HuH-7 (cell line): ENCODE measurements at regions not wholly inside any gene's neighbourhood (a gene's known extent, or its start where the extent isn't known, plus 50 kb on each side); places are given as distances from the start of the nearest gene placed in this dataset.

Experiments used
- DNase-seq: peaks from one replicate; pipeline ENCODE4 v3.0.0; 2011; ENCODE audit warnings: low spot score

DNA sequence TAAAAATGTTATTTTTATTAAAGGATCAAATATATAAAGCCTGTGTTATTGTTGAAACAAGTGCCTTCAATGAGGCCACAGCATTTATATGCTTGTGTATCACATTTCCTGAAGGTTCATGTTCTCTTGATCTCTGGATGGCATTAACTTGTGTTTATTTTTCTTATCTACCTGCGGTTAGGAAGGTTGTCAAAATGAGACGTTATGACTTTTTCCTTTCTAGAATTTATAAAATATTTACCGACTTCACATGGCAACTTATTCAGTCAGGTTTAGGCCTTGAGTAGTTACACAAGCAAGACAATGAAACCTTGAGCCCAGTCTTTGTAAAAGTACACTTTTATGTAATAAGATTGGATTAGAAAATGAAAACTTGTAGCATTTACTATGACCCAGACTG lies 196.4 kb upstream of the ACVR2A start:
- no peak for DNase-seq

DNA sequence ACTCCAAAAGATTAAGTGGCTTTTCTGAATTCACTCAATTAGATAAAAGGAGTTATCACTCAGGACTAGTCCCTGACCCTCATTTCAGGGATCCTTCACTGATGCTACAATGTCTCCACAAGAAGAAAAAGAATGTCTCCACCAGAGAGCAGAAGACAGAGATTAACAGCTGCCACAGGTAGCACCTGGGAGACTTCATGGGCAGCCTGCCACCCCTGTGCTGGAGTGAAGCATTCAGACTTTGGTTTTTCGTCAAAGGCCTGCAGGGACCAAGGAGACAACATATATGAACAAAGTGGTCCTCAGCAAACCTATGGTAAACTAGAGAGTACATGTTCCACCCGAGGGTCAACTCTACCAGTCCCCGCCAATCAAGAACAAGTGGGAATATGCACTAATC lies 197.0 kb upstream of the ACVR2A start:
- DNase-seq = no peak

DNA sequence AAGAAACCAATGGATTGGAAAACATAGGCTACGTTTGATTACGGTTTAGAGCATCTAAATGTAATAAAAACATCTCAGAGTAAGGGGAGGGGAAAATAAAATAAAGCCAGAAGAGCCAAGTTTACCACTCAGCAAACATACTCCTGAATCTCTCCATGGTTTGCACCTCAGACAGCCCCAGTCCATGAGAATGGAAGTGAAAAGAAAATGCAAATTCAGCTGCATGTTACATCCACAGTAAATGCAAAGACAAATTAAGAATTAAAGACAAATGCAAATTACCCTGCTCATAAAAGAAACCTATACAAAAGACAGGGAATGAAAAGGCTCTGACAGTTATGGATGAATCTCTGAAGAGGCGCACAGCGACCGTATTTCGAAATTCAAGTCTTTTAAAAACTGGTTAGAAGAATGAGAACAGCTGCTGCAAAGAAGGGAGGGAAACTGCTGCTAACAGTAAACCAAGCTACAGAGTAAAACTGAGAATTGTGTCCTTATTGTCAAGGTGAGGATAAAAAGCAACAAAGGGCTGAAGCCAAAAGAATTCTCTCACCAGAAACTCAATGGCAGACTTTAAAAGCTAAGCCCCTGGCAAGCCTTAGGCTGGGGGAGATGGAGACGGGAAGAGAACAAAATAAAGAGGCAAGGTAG lies 197.9 kb upstream of the ACVR2A start:
- no peak for DNase-seq

DNA sequence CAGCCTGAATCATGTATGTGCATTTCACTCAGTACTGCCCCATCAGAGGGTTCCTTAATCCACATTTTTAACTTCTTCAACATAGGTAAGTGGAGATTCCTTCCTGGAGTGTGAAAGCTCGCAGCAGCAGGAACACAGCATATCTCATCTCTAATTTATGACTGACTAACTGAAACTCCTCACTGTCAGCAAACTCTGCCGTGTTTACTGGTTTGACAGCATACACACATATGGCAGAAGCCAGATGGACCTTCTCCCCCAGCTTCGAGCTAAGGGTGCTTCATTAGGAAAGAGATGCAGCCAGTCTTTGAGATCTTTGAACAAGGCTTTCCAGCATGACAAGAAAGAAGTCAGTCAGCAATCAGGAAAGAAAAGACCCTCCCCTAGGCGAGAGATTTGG lies 200.3 kb upstream of the ACVR2A start:
- no peak for DNase-seq

DNA sequence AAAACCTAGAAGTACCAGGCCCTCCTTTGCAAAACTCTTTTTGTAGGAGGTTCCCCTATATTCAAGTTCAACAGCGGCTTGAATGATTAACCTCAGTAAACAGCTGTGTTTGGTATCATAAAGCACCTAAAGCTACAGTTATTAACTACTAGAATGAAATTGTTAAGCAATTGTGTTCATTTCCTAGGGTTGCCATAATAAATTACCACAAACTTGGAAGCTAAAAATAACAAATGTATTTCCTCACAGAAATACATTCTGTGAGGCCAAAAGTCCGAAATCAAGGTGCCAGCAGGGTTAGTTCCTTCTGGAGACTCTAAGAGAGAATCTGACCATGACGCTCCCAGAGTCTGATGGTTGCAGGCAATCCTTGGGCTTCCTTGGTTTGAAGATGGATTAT lies 202.1 kb upstream of the ACVR2A start:
- no peak for DNase-seq

DNA sequence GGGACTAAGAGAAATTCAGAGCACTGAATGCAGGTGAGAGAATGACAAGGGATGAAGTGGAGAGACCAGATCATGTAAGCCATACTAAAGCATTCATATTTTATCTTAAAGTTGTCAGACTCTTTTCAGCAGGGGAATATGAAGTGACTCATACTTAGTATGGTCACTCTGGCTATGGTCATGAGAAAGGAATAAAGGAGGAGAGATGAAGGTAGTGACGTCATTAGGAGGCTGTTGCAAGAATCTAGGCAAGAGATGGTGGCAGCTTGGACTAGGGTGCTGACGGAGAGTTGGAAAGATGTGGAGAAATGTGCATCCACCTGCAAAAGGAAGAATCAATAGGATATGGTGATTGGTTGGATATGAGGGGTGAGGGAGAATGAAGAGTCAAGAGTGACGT lies 203.2 kb upstream of the ACVR2A start:
- no peak for DNase-seq

DNA sequence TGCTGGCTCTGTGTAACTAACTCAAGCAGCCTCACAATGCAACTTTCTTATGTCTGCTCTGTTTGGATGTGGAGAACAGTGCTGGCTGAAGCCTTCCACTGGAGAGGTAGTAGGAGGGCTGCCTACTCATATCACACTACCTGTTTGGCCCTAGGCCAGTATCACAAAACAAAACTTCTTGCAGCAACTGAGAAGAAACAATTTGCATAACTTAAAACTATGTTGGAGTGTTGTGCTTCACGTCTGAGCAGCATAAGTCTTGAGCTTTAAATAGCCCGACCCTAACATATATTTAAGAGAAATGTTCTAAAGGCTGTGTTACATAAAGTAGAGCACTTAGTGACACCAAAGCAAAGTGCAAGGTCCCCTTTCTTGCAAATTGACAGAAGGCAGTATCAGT lies 204.9 kb upstream of the ACVR2A start:
- no peak for DNase-seq

DNA sequence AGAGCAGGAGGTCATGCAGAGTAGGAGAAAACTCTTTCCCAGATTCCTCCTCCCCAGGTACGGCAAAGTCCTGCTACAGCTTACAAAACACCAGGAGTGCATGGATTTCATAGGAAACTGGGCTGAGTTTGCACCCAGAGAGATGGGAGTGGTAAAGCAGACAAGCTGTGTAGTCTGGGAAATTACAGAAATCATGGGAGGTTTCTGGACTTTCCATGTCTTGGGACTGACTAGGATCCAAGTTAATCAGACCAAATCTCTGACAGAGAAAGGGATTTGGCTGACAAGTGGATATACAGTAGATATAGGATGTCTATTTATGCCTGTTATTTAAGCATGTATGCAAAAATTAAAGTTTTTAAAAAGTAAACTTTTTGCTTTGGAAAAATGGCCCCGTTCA lies 205.4 kb upstream of the ACVR2A start:
- DNase-seq = no peak

DNA sequence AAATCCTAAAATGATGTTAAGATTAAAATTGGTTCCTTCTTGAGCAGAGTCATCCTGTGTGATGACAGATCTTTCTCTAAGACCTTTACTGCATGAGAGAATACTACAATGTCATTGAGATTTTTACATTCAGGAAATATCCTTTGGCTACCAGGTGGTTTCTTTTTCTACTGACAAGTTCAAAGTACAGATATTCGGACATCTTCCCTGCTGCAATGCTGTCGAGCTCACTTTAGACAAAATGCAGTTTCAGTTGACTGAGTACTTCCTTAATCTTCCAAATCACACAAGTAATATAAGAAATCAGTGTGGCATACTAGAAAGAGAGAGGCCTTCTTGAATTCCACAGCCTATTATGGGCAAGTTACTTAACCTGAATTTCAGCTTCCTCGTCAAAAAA lies 207.9 kb upstream of the ACVR2A start:
- no peak for DNase-seq

DNA sequence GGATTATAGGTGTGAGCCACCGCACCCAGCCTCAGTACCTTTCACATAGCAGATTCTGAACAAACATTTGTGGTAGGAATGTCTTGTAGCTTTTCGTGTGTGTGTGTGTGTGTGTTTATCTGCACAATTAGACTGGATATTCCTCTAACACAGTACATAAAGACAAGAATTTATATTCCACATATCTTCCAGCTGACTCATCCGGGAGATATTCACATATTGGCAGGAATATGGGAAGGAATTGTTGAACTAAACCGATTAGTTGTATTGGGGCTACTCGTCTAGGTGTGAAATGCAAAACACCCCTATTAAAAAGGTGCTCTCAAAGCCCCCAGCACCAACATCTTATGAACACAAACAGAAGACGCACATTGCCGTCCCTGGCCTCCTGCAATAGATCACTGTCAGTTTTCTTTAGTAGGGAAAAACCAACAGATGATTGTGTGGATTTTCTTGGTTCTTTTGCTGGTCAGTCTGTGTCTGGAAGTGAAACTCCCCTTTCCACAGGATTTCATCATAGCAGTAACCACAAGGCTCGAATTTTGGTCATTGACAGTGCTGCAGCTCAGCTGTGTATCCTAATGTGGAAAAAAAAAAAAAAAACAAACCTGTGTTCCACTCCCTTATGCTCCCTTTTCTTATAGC lies 208.5 kb upstream of the ACVR2A start:
- no peak for DNase-seq

DNA sequence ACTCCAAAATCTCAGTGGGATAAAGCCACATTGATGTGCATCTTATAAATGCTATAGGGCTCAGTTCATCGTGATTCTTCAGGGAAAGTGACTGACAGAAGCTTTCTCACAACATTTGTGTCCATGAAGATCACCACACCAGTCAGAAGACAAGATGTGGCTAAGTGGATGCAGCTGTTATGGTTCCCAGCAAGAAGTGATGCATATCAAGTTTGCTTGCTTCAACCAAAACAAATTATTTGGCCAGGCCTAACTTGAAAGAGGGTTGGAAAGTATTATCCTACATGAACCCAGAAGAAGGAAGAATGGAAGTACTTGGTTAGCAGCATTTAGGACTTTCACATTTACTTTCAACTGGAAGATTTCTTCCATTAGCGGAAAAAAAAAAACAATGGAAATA lies 210.0 kb upstream of the ACVR2A start:
- no peak for DNase-seq

DNA sequence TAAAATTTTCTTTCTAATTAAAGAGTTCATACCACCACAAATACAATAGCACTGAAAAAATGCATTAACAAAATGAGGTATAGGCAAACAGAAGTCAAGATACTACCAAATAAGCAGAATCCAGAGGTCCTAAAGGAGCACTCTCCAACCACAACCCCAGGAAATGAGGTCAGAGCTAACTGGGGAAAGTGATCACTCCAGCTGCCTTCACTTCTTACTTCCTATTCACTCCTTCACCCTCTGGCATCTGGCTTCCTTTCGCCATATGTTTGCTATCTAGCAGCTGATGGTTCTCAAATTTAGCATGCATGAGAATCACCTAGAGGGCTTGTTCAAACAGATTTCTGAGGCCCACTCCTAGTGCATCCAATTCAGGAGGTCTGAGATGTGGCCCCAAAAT lies 212.6 kb upstream of the ACVR2A start:
- DNase-seq = no peak

DNA sequence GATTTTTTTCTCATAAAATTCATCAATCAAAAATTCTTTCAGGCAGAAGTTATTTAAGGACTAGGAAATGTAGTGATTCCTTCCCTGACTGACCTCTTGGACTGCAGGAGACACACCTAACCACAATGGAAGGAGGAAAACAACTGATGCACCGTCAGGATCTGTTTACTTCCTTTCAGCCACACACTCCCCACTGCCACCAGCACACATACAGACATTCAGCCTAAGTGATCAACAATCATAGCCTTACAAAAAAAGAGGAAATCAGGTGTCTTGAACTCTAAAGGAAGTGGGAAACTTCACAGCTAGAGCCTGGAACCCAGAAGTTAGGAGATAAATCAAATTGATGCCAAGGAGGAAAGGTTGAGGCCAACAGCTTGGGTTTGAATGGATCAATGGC lies 213.5 kb upstream of the ACVR2A start:
- no peak for DNase-seq

DNA sequence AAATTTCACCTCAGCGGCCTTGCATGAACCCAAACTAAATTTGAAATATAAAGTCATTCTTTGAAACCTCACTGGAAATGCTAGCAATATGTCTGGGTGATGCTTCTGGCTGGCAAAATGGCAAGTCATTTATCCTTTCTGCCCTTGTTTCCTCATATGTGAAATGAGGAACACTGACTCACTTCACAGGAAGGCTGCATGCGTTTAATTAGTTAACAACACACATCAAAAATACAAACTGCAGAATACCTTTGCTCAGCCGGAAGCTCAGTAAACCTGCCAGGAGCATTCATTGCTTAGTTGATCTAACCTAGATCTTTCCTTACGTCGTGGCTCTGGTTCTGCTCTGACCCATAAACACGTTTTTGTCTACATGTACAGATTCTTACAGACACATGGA lies 214.2 kb upstream of the ACVR2A start:
- no peak for DNase-seq

DNA sequence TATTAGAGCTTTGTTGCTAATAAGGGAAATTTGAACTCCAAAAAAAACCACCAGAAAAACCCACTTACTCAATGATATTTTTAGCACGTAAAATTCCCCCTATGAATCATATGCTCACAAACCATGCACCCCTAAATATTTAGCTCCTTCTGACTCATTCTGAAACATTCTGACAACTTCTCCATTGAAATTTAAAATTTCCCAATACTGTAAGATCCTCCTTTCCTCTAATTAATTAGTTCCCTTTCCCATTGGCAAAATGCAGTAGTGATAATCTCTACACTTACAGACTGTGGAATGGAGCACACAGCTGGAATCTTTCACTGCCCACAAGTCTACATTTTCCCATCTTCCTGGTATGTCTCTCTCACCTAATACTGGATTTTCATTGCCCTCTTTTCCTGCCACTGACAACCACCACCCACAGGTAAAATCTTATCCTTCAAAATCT lies 215.8 kb upstream of the ACVR2A start:
- DNase-seq = no peak

DNA sequence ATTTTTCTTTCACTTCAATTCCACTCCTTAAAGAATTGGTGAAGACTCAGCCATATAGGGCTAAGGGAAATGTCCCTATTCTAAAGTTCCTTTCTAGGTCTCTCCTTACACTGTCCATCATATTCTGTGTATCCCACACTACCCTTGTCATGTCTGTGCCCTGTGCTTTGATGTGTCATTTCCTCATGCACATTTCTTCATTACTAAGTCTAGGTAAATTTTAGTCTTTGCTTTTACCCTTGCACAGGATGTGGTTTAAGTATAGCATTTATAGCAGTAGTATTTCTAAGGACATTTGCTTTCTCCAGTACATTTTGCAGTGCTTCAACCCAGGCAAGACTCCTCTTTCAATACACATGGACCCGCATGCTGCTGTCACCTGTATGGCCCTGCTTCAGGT lies 221.5 kb upstream of the ACVR2A start:
- no peak for DNase-seq

DNA sequence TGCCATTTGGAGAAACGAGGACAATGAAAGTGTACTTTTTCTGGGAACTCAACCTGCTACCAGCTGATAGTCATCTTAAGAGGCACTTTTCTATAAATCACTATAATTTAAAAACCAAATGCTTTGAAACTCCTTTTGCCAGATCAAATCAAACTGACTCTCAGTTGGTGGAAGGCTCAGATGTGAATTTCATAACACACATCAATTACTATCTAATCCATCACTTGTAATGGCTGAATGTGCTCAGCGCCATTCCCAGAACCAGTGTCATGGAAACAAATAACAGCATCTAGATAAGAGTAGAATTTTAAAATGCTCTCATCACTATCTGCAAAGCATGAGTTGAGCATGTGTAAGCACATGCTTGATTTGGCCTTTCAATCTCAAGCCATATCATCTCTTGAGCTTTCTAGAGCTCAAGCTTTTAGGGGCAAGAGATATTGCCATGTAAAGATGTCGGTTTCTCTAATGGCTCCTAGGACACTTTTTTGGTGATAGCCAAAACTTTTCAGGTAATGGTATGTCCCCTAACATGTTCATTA lies 223.1 kb upstream of the ACVR2A start:
- DNase-seq = no peak

DNA sequence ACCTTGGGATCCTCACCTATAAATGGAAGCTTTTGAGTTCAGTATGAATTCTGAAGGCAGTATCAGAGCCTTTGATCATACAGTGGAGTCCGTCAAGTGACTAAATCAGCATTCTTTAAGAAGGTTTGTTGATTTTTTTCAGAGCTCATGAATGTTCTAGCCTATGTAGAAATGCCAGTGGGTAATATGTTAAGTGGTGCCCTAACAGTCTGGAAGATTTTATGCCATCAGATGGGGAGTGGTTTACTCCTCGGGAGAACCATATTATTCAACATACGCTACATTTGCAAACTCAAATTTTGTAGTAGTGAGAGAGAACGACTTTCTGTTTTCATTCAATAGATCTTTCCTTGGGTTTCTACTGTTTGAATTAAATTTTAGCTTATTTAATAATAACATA lies 225.0 kb upstream of the ACVR2A start:
- no peak for DNase-seq

DNA sequence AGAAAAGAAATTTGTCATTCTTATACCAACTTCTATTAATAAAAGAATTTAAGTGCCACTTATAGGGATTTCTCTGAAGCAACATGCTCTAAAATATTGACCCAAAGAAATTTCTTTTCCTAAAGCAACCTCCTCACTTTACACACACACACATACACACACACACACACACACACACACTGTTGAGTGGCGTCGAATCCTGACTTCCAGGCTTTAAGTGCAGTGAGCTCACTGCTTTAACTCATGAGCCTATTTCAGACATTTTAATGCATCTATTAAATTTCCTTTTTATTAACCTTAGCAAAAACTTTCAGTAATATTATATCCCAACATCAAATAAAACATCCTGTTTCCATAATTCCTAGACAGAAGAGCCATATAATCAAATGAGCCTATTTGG lies 229.1 kb upstream of the ACVR2A start:
- no peak for DNase-seq

DNA sequence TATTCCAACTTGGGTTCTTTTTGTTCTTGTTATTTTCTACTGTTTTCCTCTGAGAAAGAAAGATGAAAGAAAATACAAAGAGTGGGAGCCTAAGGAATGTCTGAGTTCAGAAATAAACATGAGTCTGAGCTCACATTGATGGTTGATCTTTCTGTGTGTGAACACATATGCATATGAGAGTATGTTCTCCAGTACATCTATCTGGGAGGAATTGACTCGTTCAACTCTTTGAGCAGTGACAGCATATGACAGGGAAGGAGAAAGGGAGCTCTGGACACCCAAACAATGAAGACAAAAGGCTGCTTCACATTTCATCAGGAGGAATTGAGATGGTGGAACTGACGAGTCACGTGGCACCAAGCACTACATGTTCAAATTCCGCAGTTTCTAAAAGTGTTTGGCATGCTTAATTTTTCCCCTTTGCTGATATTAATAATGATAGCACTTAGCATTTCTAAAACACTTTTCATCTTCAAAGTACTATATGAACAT lies 229.8 kb upstream of the ACVR2A start:
- DNase-seq = no peak

DNA sequence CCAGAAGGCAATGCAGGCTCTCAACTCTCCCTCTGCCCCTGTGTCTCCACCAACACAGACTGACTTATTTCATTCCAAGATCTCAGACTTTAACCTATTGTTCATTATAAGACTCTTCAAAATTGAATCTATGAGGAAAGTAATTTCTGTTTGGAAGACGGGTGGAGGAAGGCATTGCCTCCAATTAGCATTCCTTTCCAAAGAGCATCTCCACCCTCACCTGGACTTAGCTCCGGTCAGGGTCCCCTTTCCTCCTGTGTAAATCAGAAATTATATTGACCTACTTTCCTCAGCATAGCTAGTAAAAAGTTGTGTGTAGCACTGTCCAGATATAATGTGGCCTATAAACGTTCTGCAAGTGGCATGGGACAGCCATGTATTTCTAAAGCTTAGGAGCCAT lies 230.4 kb upstream of the ACVR2A start:
- no peak for DNase-seq

DNA sequence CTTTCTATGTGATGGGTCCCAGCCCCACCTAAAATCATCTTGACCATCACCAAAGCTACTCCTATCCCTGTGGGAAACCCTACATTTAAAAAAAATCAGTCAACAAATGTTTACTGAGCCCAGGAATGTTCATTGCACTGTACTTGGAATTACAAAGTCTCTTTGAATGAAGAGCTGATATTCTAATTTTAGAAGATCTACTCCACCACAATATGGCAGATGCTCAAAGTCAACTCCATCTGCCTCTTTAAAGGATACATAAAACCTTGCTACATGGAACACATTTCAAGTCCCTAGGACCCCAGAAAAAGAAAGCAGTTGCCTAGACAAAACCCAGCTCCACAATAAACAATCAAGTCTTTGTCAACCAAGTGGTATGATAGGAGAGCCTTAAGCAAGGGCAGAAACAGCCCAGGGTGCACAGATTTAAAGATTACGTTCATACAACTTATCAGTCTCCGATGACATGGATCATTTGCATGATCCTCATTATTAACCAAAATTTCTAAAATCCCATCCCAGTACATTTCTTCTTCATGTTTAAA lies 234.3 kb upstream of the ACVR2A start:
- no peak for DNase-seq

DNA sequence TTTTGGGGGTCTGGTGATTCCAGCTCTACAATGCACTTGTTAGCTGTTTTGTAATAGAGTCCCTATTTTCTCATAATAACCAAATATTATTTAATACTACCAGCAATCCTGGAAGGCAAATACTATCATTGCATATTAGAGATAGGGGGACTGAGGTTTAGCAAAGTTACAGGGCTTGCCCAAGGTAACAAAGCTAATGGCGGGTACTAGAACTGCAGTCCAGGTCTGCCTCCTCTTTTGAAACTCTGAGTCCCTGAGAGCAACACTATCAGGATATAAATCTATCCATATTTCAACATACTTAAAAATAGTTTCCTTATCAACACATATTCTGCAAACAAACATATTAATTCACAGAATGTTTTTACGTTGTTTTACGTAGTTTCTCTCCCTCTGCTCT lies 235.5 kb upstream of the ACVR2A start:
- no peak for DNase-seq

DNA sequence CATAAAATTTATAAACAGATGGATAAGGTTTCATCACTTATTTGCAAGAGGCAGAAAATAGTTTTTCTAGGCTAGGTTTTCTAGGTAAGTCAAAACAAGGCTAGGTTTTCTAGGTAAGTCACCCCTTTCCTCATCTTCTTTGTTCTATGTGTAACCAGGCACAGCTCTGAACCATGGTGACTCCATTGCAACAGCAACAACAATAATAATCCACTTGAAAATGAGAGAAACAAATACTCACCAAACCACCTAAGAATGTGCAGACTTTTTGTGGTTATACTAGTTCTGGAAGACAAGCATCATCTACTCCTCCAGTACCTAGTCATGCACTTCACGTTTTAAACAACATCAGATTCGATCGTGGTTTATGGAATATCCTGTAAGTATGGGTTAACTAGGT lies 237.4 kb upstream of the ACVR2A start:
- DNase-seq = no peak
